ENCODE measurements at regions not wholly inside any gene's neighbourhood (a gene's known extent, or its start where the extent isn't known, plus 50 kb on each side); places are given as distances from the start of the nearest gene placed in this dataset.

GRCh38 chr6:9121549-9121948 lies 686.2 kb upstream of the SLC35B3 start:
- TF ChIP-seq POLR2A (IDR thresholded peaks at IDR 0.05) (no peak), POLR2AphosphoS5 (IDR thresholded peaks at IDR 0.05; ENCODE audit: insufficient read depth in 1 of 2, low read depth in 1 of 2) (no peak), CTCF (IDR thresholded peaks at IDR 0.05) (no peak)
- DNase-seq (ENCODE audit: extremely low spot score in 2 of 2), result no peak
- intact Hi-C loops (cut with DNase I), result no loop called here
- H3K4me3 ChIP-seq, result no peak overlapping the region
- no peaks in the 10 kb centered on the region for H3K36me3 ChIP-seq
- no peaks in the 10 kb centered on the region for H3K4me1 ChIP-seq
- no peaks in the 10 kb centered on the region for H3K27me3 ChIP-seq
- H3K9me3 ChIP-seq, result no peaks in the 10 kb centered on the region
- no peak overlapping the region for H3K27ac ChIP-seq

- no peaks in the 10 kb centered on the region for H3K27me3 ChIP-seq
- no peak overlapping the region for H3K27ac ChIP-seq
- H3K36me3 ChIP-seq, result no peaks in the 10 kb centered on the region
- H3K4me3 ChIP-seq, result no peak overlapping the region
- intact Hi-C loops (cut with DNase I), result no loop called here
- no peak for DNase-seq (ENCODE audit: extremely low spot score in 2 of 2)
- no peaks in the 10 kb centered on the region for H3K9me3 ChIP-seq
- H3K4me1 ChIP-seq, result no peaks in the 10 kb centered on the region
- no peak for TF ChIP-seq POLR2A (IDR thresholded peaks at IDR 0.05)
- no peak for TF ChIP-seq POLR2AphosphoS5 (IDR thresholded peaks at IDR 0.05; ENCODE audit: insufficient read depth in 1 of 2, low read depth in 1 of 2)
- TF ChIP-seq CTCF (IDR thresholded peaks at IDR 0.05), result no peak
These were observed 680.7 kb upstream of the SLC35B3 start for GRCh38 chr6:9116026-9116425.

- no peak for TF ChIP-seq POLR2AphosphoS5 (IDR thresholded peaks at IDR 0.05; ENCODE audit: insufficient read depth in 1 of 2, low read depth in 1 of 2)
- no peak for TF ChIP-seq CTCF (IDR thresholded peaks at IDR 0.05)
- no peak for TF ChIP-seq POLR2A (IDR thresholded peaks at IDR 0.05)
- no peak for DNase-seq (ENCODE audit: extremely low spot score in 2 of 2)
- Histone ChIP-seq H3K27ac (no peak overlapping the region), H3K27me3 (no peaks in the 10 kb centered on the region), H3K4me1 (no peaks in the 10 kb centered on the region), H3K9me3 (no peaks in the 10 kb centered on the region), H3K36me3 (no peaks in the 10 kb centered on the region), H3K4me3 (no peak overlapping the region)
- intact Hi-C loops (cut with DNase I), result no loop called here
These were observed 677.2 kb upstream of the SLC35B3 start for GRCh38 chr6:9112544-9112943.

GRCh38 chr6:9103876-9104521 lies 668.7 kb upstream of the SLC35B3 start:
- H3K27ac ChIP-seq, result no peak overlapping the region
- H3K9me3 ChIP-seq, result no peaks in the 10 kb centered on the region
- no peaks in the 10 kb centered on the region for H3K4me1 ChIP-seq
- DNase-seq (ENCODE audit: extremely low spot score in 2 of 2), result no peak
- intact Hi-C loops (cut with DNase I), result no loop called here
- TF ChIP-seq CTCF (IDR thresholded peaks at IDR 0.05) (no peak), POLR2AphosphoS5 (IDR thresholded peaks at IDR 0.05; ENCODE audit: insufficient read depth in 1 of 2, low read depth in 1 of 2) (no peak), POLR2A (IDR thresholded peaks at IDR 0.05) (no peak)
- no peak overlapping the region for H3K4me3 ChIP-seq
- no peaks in the 10 kb centered on the region for H3K36me3 ChIP-seq
- H3K27me3 ChIP-seq, result no peaks in the 10 kb centered on the region

GRCh38 chr6:9101920-9102319 lies 666.6 kb upstream of the SLC35B3 start:
- Histone ChIP-seq H3K9me3 (no peaks in the 10 kb centered on the region), H3K36me3 (no peaks in the 10 kb centered on the region), H3K4me3 (no peak overlapping the region), H3K4me1 (no peaks in the 10 kb centered on the region), H3K27ac (no peak overlapping the region), H3K27me3 (no peaks in the 10 kb centered on the region)
- intact Hi-C loops (cut with DNase I), result no loop called here
- TF ChIP-seq CTCF (IDR thresholded peaks at IDR 0.05), result no peak
- TF ChIP-seq POLR2A (IDR thresholded peaks at IDR 0.05), result no peak
- TF ChIP-seq POLR2AphosphoS5 (IDR thresholded peaks at IDR 0.05; ENCODE audit: insufficient read depth in 1 of 2, low read depth in 1 of 2), result no peak
- no peak for DNase-seq (ENCODE audit: extremely low spot score in 2 of 2)

Measured in vagina (tissue), 2 donors.